Naive B cell (primary cell): ENCODE measurements at regions not wholly inside any gene's neighbourhood (a gene's known extent, or its start where the extent isn't known, plus 50 kb on each side); places are given as distances from the start of the nearest gene placed in this dataset.
"Not testable (repeated sequence)": the region's sequence is repeated elsewhere in the genome, so short reads cannot be mapped to it uniquely, and the experiment has no call there.

Experiments used
- ATAC-seq, 2 donors: fragments of 150-1000 bp; cut with Tn5 transposase; 2 replicates each; pipeline ENCODE4 v1.10.0; 2021; ENCODE audit warnings: low read depth in 2 of 2, mild to moderate bottlenecking in 2 of 2, moderate library complexity in 2 of 2
- DNase-seq: peaks from one replicate; pipeline ENCODE4 v3.0.0; 2022
- H3K27ac Mint-ChIP-seq, 6 donors: one replicate each; pipeline ENCODE4 v1.8.0; 2020 to 2022; ENCODE audit warnings: mild to moderate bottlenecking in 6 of 6, mixed read lengths in 6 of 6, moderate library complexity in 5 of 6, inconsistent platforms in 2 of 6
- H3K27me3 Mint-ChIP-seq, 3 donors: one replicate each; pipeline ENCODE4 v1.8.0; 2021 to 2022; ENCODE audit warnings: mixed read lengths in 3 of 3, mild to moderate bottlenecking in 1 of 3
- H3K36me3 Mint-ChIP-seq, 2 donors: one replicate each; pipeline ENCODE4 v1.8.0; 2020 to 2022; ENCODE audit warnings: mixed read lengths in 2 of 2, inconsistent platforms in 1 of 2, mild to moderate bottlenecking in 1 of 2
- H3K4me1 Mint-ChIP-seq, 3 donors: one replicate each; pipeline ENCODE4 v1.8.0; 2020 to 2022; ENCODE audit warnings: mixed read lengths in 3 of 3, inconsistent platforms in 1 of 3, mild to moderate bottlenecking in 1 of 3, moderate library complexity in 1 of 3
- H3K4me3 Mint-ChIP-seq, 8 donors: one replicate each; pipeline ENCODE4 v1.8.0; 2020 to 2022; ENCODE audit warnings: mild to moderate bottlenecking in 8 of 8, mixed read lengths in 8 of 8, moderate library complexity in 8 of 8, inconsistent platforms in 2 of 8
- H3K9me3 Mint-ChIP-seq, 7 donors: one replicate each; pipeline ENCODE4 v1.8.0; 2020 to 2022; ENCODE audit warnings: mixed read lengths in 7 of 7, mild to moderate bottlenecking in 5 of 7, inconsistent platforms in 2 of 7, moderate library complexity in 1 of 7

GRCh38 chr1:145504834-145505413 is 79.5 kb upstream of the NBPF20 start:
- not testable (repeated sequence) for H3K27me3 Mint-ChIP-seq, DNase-seq, H3K27ac Mint-ChIP-seq, H3K36me3 Mint-ChIP-seq, H3K4me3 Mint-ChIP-seq, H3K4me1 Mint-ChIP-seq, H3K9me3 Mint-ChIP-seq
- ATAC-seq = peak; percentile 33 to 42

- DNase-seq, H3K27me3 Mint-ChIP-seq, H3K4me3 Mint-ChIP-seq, H3K4me1 Mint-ChIP-seq, H3K36me3 Mint-ChIP-seq, H3K9me3 Mint-ChIP-seq, H3K27ac Mint-ChIP-seq, ATAC-seq: not testable (repeated sequence)
Observed at GRCh38 chr1:145504310-145504709, 78.9 kb upstream of the NBPF20 start.

GRCh38 chr1:145500251-145500650 is 74.8 kb upstream of the NBPF20 start:
- H3K27ac Mint-ChIP-seq, H3K36me3 Mint-ChIP-seq, H3K4me1 Mint-ChIP-seq, H3K4me3 Mint-ChIP-seq, H3K27me3 Mint-ChIP-seq, ATAC-seq, DNase-seq, H3K9me3 Mint-ChIP-seq: not testable (repeated sequence)

- H3K4me3 Mint-ChIP-seq, H3K36me3 Mint-ChIP-seq, ATAC-seq, H3K27me3 Mint-ChIP-seq, H3K4me1 Mint-ChIP-seq, H3K27ac Mint-ChIP-seq, DNase-seq, H3K9me3 Mint-ChIP-seq: not testable (repeated sequence)
Observed at GRCh38 chr1:145495077-145495871, 69.9 kb upstream of the NBPF20 start.

GRCh38 chr1:145488193-145488933 is 63.0 kb upstream of the NBPF20 start:
- not testable (repeated sequence) for DNase-seq, H3K27ac Mint-ChIP-seq, ATAC-seq, H3K4me1 Mint-ChIP-seq, H3K9me3 Mint-ChIP-seq, H3K36me3 Mint-ChIP-seq
- peaks cover 8 to 17% (median 10%) of the 10 kb centered on the region in 3 donors for H3K27me3 Mint-ChIP-seq
- peak overlapping the region in 6 of 8 donors; percentile 22 to 86 (median 68) for H3K4me3 Mint-ChIP-seq

- Mint-ChIP-seq H3K4me3 (peak overlapping the region in 6 of 8 donors; percentile 37 to 86 (median 66)), H3K27me3 (peaks cover 14 to 17% (median 14%) of the 10 kb centered on the region in 3 donors)
- not testable (repeated sequence) for H3K4me1 Mint-ChIP-seq, DNase-seq, H3K27ac Mint-ChIP-seq, H3K9me3 Mint-ChIP-seq, H3K36me3 Mint-ChIP-seq
- peak; percentile 31 to 39 for ATAC-seq
Observed at GRCh38 chr1:145487156-145487555, 61.8 kb upstream of the NBPF20 start.

- H3K4me3 Mint-ChIP-seq, DNase-seq, H3K27ac Mint-ChIP-seq, ATAC-seq, H3K9me3 Mint-ChIP-seq, H3K36me3 Mint-ChIP-seq, H3K4me1 Mint-ChIP-seq: not testable (repeated sequence)
- H3K27me3 Mint-ChIP-seq = peaks cover 10 to 14% (median 14%) of the 10 kb centered on the region in 3 donors
Observed at GRCh38 chr1:145484257-145484656, 58.9 kb upstream of the NBPF20 start.

GRCh38 chr1:145482214-145482860 is 56.9 kb upstream of the NBPF20 start:
- not testable (repeated sequence) for H3K9me3 Mint-ChIP-seq, H3K36me3 Mint-ChIP-seq, ATAC-seq, H3K4me3 Mint-ChIP-seq, DNase-seq, H3K27ac Mint-ChIP-seq, H3K4me1 Mint-ChIP-seq
- H3K27me3 Mint-ChIP-seq = peaks cover 10 to 14% (median 14%) of the 10 kb centered on the region in 3 donors

GRCh38 chr1:145475962-145476361 is 50.6 kb upstream of the NBPF20 start:
- H3K27ac Mint-ChIP-seq, DNase-seq, H3K9me3 Mint-ChIP-seq, H3K4me1 Mint-ChIP-seq, H3K27me3 Mint-ChIP-seq, H3K36me3 Mint-ChIP-seq, ATAC-seq: not testable (repeated sequence)
- H3K4me3 Mint-ChIP-seq = peak overlapping the region in 6 of 8 donors; percentile 18 to 77 (median 46)

- ATAC-seq, DNase-seq, H3K9me3 Mint-ChIP-seq, H3K27ac Mint-ChIP-seq, H3K4me1 Mint-ChIP-seq, H3K36me3 Mint-ChIP-seq, H3K27me3 Mint-ChIP-seq: not testable (repeated sequence)
- H3K4me3 Mint-ChIP-seq = peak overlapping the region in 6 of 8 donors; percentile 18 to 79 (median 61)
Observed at GRCh38 chr1:145475369-145475915, 50.0 kb upstream of the NBPF20 start.
